ENCODE measurements at regions not wholly inside any gene's neighbourhood (a gene's known extent, or its start where the extent isn't known, plus 50 kb on each side); places are given as distances from the start of the nearest gene placed in this dataset.
A peak's percentile ranks its signal among the peaks of the same experiment; 100 is the strongest.

DNA sequence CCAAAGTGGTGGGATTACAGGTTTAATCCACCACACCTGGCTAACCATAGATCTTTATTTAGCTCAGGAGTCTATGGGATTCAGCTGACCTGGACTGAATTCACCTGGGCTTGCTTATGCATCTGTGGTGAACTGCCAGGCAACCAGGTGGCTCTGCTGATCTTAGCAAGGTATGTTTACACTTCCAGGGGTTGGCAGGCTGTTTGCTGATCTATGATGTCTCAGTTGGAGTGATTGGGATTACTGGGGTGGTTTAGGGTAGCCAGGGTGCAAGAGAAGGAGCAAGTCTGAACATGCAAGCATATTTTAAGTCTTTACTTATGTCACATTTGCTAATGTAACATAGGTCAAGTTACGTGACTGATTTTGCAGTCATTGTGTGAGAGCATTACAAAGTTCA lies 63.6 kb upstream of the JAK2 start:
- FAIRE-seq: no peak
- no peak for DNase-seq (ENCODE audit: extremely low spot score, insufficient read length, low read depth)

DNA sequence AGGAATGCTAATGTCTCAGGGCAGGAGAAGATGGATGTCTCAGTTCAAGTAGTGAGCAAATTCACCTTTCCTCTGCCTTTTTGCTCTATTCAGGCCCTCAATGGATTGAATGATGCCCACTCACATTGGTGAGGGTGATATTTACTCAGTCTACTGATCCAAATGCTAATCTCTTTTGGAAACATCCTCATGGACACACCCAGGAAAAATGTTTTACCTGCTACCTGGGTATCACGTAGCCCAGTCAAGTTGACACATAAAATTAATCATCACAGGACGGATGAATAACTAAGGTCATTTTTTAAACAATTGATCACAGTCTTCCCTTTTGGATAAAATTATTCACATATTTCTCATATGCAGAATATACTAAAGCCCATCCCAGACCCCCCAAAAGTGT lies 63.0 kb upstream of the JAK2 start:
- DNase-seq (ENCODE audit: extremely low spot score, insufficient read length, low read depth): no peak
- FAIRE-seq: no peak

DNA sequence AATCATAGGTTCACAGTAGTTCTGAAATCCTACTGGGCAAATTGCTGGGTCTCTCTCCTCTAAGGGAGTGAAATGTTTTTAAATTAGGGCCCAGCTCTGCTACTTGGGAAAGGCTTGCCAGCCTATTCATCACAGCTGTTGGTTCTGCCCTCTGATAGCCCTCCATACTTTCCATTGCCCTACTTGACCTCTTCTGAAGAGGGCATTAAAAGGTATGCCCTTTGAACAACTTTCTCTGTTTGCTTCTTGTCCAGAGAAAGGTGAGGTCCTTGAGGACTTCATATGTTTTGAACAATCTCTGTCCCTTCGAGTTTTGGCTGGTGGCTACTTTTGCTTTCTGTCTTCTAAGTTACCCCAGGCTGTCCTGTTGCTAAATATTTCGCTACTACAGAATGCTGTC lies 62.3 kb upstream of the JAK2 start:
- no peak for FAIRE-seq
- DNase-seq (ENCODE audit: extremely low spot score, insufficient read length, low read depth): no peak

DNA sequence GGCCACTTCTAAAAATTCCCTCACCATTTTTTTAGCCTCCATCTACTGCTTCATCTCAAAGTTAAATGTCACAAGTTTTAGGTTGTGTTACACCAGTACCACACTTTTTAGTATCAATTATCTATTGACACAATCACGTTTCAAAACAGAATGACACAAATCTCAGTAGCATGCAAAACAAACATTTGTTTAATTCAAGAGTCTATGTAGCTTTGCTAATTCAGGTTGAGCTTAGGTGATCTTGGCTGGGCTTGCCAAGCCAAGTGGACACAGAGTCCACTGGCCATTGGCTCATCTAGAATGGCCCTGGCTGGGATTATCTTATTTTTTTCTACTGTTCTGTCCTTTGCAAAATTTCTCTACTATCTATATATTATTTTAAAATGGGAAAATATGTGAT lies 61.9 kb upstream of the JAK2 start:
- FAIRE-seq: no peak
- no peak for DNase-seq (ENCODE audit: extremely low spot score, insufficient read length, low read depth)

DNA sequence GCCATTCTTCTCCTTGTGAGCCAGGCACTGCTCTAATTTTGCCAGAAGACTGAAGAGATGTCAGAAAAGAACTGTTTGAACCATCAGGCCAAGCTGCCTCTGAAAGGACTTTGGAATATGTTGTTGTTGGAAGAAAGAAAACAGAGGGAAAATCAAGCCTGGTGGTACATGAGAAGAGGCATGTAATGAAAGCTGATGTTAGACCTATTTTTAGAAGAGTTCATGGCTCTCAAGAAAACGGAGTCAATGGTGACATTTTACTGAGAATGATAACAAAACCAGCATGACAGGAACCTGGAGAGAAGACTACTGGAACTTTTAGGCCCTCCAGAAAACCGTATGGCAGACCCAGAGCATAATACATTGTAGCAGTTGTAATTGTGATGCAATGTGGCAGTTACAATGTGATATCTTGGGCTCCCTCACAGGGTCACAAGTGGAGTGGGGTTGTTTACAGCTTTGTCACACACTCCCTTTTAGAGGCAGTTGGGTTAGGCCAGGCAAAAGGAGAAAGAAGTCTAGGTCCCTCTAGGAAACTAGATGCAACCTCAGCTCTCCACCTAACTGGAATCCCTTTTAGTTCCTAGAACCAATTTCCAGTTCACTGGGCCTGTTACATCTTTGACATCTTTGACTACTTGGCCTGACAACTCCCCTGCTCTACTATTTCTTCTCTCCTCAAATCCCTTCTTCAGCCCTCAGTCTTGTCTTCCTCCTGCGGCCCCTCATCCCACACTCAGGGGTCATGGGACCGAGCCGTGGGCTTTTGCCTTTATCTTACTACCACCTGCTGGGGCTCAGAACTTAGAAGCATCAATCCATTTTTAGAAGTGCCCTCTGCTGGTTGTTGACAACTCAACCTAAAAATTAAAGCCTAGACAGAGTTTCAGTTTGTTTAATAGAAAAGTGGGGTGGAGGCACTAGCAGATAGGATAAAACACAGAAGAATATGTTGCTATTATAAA lies 61.2 kb upstream of the JAK2 start:
- DNase-seq (ENCODE audit: extremely low spot score, insufficient read length, low read depth): no peak
- peak; percentile 75 for FAIRE-seq

DNA sequence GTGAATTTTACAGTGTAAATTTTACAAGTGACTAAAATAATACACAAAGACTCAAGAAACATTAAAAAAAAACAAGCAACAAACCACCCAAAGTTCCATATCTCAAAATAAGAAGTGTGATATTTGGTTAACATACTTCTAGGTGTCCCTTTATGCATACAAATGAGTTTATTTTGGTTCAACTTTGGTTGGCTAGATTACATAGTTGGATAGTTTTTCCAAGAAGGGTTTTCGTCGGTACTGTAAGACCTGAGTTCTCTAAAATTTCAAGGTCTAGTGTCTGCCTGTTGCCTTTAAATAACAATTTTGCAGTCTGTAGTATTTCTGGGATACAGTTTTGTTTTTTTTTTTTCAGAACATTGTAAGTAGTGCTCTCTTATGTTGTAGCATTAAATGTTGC lies 58.8 kb upstream of the JAK2 start:
- FAIRE-seq (peak; percentile 24), DNase-seq (ENCODE audit: extremely low spot score, insufficient read length, low read depth) (no peak)

DNA sequence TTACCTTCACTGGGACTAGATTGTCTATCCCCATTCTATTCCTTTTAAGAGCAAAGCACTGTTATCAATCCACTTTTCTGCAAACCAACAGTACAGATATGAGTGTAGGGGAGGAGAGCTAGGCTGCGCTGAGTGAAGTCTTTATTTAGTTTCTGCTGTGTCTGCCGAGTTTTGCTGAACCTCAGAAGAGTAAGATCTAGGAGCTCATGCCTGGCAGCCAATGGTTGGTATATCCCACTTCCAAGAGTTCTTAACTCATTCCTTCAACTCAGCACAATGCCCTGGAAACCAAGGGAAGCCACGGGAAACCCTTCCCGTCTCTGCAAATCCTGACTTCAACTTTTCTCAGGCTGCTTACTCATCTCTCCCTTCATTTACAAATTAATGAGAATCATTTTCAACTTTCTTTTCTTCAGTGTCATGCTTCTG lies 58.0 kb upstream of the JAK2 start:
- peak; percentile 50 for FAIRE-seq
- DNase-seq (ENCODE audit: extremely low spot score, insufficient read length, low read depth): no peak

DNA sequence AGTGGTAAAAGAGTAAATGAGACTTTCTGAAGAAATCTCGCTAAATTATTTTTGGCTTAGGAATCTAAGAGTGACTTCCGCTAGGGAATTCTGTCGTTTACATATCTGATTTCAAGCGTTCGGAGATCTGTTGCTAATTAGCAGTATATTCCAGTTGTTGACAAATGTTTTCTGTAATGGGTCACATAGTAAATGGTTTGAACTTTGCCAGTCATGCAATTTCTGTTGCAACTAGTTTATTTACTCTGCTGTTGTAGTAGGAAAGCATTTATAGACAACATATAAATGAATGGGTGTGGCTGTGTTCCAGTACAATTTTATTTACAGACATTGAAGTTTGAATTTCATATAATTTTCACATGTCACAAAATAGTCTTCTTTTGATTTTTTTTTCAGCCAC lies 57.4 kb upstream of the JAK2 start:
- no peak for FAIRE-seq
- no peak for DNase-seq (ENCODE audit: extremely low spot score, insufficient read length, low read depth)

DNA sequence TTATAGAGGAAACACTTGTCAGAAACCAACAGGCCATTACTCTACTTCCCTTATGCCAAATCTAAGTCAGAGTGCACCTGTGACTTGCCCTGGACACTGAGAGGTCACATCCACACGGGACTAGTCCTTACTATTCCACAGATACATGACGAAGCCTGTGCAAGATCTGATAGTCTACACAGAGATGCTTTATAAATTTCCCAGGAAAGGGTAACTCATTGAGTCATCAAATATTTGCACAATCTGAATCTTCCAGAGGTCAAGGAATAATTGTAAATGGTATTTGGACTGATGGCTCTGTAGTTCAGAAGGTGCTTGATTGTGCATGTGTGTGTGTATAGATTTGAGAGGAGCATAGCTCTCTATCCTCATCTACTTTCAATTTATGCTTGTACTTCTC lies 55.2 kb upstream of the JAK2 start:
- FAIRE-seq: no peak

DNA sequence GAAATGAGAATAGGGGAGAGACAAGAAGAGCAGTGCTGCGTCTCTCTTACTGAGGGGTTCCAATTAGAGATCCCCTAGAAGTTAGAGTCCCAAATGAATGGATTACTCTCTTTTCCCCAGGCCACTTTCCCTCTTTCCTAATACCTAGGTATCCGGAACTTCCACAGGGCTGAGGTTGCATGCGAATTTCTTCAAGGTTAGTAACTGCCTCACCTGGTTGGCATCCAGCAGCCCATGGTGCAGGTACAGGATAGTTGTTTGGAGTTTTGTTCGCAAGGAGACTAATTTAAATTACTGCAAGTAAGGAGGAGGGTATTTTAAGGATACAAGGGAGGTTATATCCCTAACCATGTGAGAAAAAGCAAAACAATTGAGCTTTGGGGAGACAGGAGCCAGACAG lies 52.4 kb upstream of the JAK2 start:
- FAIRE-seq (no peak), DNase-seq (ENCODE audit: extremely low spot score, insufficient read length, low read depth) (no peak)

More for the DNA sequence above, 55.2 kb upstream of the JAK2 start:
- no peak for DNase-seq (ENCODE audit: extremely low spot score, insufficient read length, low read depth)

DNA sequence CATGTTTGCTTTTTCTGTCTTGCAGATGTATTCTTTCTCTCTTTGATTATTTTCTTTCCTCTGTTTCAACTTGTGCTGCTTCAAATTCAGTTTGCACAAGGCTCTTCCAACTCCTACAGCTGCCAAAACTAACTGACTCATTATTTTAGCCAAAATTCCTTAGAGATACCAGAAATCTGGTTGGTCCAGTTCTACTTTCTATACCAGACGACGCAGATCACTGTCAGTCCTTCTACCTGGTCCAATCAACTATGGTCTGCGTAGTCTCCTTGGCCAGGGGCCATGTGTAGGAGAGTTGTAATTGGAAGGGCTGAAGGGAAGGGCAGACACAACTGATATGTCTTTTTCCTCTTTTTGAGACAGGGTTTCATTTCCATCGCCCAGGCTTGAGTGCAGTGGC lies 51.9 kb upstream of the JAK2 start:
- DNase-seq (ENCODE audit: extremely low spot score, insufficient read length, low read depth) (no peak), FAIRE-seq (no peak)

DNA sequence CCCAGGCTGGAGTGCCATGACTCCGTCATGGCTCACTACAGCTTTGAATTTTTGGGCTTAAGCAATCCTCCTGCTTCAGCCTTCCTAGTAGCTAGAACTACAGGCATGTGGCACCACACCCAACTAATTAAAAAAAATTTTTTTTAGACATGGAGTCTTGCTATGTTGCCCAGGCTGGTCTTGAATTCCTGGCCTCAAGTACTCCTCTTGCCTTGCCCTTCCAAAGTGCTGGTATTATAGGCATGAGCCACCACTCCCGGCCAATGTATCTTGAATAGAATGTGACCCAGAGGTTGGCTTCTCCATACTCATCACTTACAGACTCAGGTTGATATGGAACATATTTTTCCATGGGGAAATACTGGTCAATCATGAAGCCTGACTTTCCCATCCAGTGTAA lies 51.2 kb upstream of the JAK2 start:
- DNase-seq (ENCODE audit: extremely low spot score, insufficient read length, low read depth): no peak
- FAIRE-seq: no peak

DNA sequence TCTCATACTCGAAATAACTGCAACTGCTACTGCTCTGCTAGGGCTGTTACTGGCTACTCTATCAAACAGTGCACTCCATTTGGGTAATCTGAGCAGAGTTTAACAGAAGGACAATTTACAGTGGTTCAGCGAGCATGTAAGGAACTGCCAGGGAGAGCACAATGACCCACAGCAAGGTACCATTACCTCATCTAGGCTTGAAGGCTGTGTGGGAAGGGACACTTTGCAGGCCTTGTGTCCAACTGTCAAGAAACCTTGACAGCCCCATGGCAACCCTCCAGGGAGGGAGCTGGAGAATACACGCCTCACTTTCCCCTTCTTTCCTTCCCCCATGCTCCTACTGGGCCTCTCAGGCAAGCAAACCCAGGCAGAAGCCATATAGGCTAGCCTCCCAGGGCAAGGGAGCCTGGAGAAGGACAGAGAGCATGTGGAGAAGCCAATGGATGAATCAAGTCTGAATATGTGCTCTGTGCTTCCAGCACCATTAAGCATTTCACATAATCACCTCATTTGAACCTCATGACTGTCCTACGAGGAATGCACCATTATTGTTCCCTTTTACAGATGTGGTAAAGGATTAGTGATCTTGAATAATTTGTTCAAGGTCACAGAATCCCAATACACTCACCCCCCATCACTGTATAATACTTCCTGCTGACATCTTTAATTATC lies 49.9 kb upstream of the JAK2 start:
- FAIRE-seq (no peak), DNase-seq (ENCODE audit: extremely low spot score, insufficient read length, low read depth) (no peak)

All from GM18507 (cell line).